GM12892 (cell line): ENCODE measurements at regions not wholly inside any gene's neighbourhood (a gene's known extent, or its start where the extent isn't known, plus 50 kb on each side); places are given as distances from the start of the nearest gene placed in this dataset.

ENCODE experiments used
- DNase-seq: peaks from one replicate; pipeline ENCODE4 v3.0.0; 2011; ENCODE audit not compliant: insufficient read length
- FAIRE-seq: peaks from 2 replicates; lab custom pipeline; 2011; peaks lifted over from hg19 to GRCh38; lab: Jason Lieb, UNC
- POLR2A ChIP-seq: IDR thresholded peaks from 2 replicates; pipeline ENCODE4 v1.6.1; 2011; ENCODE audit warnings: low read depth, low read length, control low read depth
- POLR2AphosphoS5 ChIP-seq: IDR thresholded peaks from 2 replicates; pipeline ENCODE4 v1.6.1; 2011; ENCODE audit warnings: low read depth, low read length, control low read depth
- TAF1 ChIP-seq: IDR thresholded peaks from 2 replicates; pipeline ENCODE4 v1.6.1; 2011; ENCODE audit warnings: low read depth, mild to moderate bottlenecking, control low read depth, low read length, borderline replicate concordance

GRCh38 chr20:23135449-23136420 lies 49.6 kb upstream of the CD93 start:
- TF ChIP-seq POLR2AphosphoS5 (no peak), POLR2A (no peak), TAF1 (no peak)
- no peak for FAIRE-seq
- DNase-seq, result no peak
